C4-2B (cell line): ENCODE measurements at regions not wholly inside any gene's neighbourhood (a gene's known extent, or its start where the extent isn't known, plus 50 kb on each side); places are given as distances from the start of the nearest gene placed in this dataset.
A peak's percentile ranks its signal among the peaks of the same experiment; 100 is the strongest.
"Not testable (repeated sequence)": the region's sequence is repeated elsewhere in the genome, so short reads cannot be mapped to it uniquely, and the experiment has no call there.

Experiments used
- H3K27ac ChIP-seq: fragments of 450-650 bp; 2 replicates; pipeline ENCODE4 v1.5.1; 2017
- CTCF ChIP-seq: fragments of 450-650 bp; conservative IDR thresholded peaks from 2 replicates; pipeline ENCODE4 v1.5.1; 2017; ENCODE audit warnings: mild to moderate bottlenecking
- ZFX ChIP-seq: fragments of 450-650 bp; IDR thresholded peaks from 2 replicates; pipeline ENCODE4 v1.6.1; 2017

- TF ChIP-seq CTCF: no peak
- TF ChIP-seq ZFX: no peak
- no peak overlapping the region for H3K27ac ChIP-seq
These were observed 547.0 kb downstream of the STIM2 start for GRCh38 chr4:27407616-27408015.

- no peak overlapping the region for H3K27ac ChIP-seq
- TF ChIP-seq ZFX (no peak), CTCF (peak; percentile 14)
These were observed 552.0 kb downstream of the STIM2 start for GRCh38 chr4:27412613-27413012.

GRCh38 chr4:27414887-27415731 is 554.5 kb downstream of the STIM2 start:
- H3K27ac ChIP-seq: no peak overlapping the region
- TF ChIP-seq ZFX (no peak), CTCF (no peak)

GRCh38 chr4:27428661-27429060 is 568.0 kb downstream of the STIM2 start:
- TF ChIP-seq ZFX (no peak), CTCF (no peak)
- no peak overlapping the region for H3K27ac ChIP-seq

GRCh38 chr4:27429364-27429871 is 568.8 kb downstream of the STIM2 start:
- TF ChIP-seq ZFX (no peak), CTCF (no peak)

GRCh38 chr4:27442146-27442545 is 581.5 kb downstream of the STIM2 start:
- TF ChIP-seq CTCF (no peak), ZFX (no peak)
- no peak overlapping the region for H3K27ac ChIP-seq

More at GRCh38 chr4:27429364-27429871, 568.8 kb downstream of the STIM2 start:
- no peak overlapping the region for H3K27ac ChIP-seq

GRCh38 chr4:27442661-27443060 is 582.0 kb downstream of the STIM2 start:
- H3K27ac ChIP-seq: not testable (repeated sequence)

- TF ChIP-seq ZFX (no peak), CTCF (no peak)
- H3K27ac ChIP-seq: no peak overlapping the region
These were observed 603.2 kb downstream of the STIM2 start for GRCh38 chr4:27463816-27464215.
